ENCODE measurements at regions not wholly inside any gene's neighbourhood (a gene's known extent, or its start where the extent isn't known, plus 50 kb on each side); places are given as distances from the start of the nearest gene placed in this dataset.

GRCh38 chr9:17907779-17908508, 329.1 kb downstream of the SH3GL2 start:
- no peak for TF ChIP-seq ZNF207 (IDR thresholded peaks at IDR 0.05; ENCODE audit: borderline replicate concordance)
- TF ChIP-seq PBX3 (IDR thresholded peaks at IDR 0.05; ENCODE audit: insufficient replicate concordance, low read depth, low read length): no peak
- no peak for TF ChIP-seq SPI1 (IDR thresholded peaks at IDR 0.05; ENCODE audit: borderline replicate concordance, insufficient read depth, low read depth, low read length)
- TF ChIP-seq MAX (IDR thresholded peaks at IDR 0.05; ENCODE audit: low read depth, low read length): no peak
- no peak for TF ChIP-seq CEBPB (IDR thresholded peaks at IDR 0.05; ENCODE audit: borderline replicate concordance in 1 of 2, low read depth in 2 of 2, low read length in 2 of 2)
- TF ChIP-seq EZH2 (IDR thresholded peaks at IDR 0.05; ENCODE audit: borderline replicate concordance, control insufficient read depth, low read depth, low read length): no peak
- TF ChIP-seq BHLHE40 (IDR thresholded peaks at IDR 0.05; ENCODE audit: borderline replicate concordance in 1 of 2, low read depth in 2 of 2, low read length in 1 of 2): no peak
- TF ChIP-seq SUZ12 (IDR thresholded peaks at IDR 0.05; ENCODE audit: unreplicated experiment): no peak
- TF ChIP-seq ZNF274 (IDR thresholded peaks at IDR 0.05; ENCODE audit: insufficient read depth, insufficient read length): no peak
